Naive thymus-derived CD8-positive, alpha-beta T cell (primary cell): ENCODE measurements at regions not wholly inside any gene's neighbourhood (a gene's known extent, or its start where the extent isn't known, plus 50 kb on each side); places are given as distances from the start of the nearest gene placed in this dataset.
"Not testable (repeated sequence)": the region's sequence is repeated elsewhere in the genome, so short reads cannot be mapped to it uniquely, and the experiment has no call there.

Source experiments
- ATAC-seq, 2 donors: fragments of 150-1000 bp; cut with Tn5 transposase in 1 of 2; sonication (Bioruptor Pico), chemical (Tn5 transposase) in 1 of 2; 1 replicate in 1 of 2; 2 replicates in 1 of 2; pipeline ENCODE4 v1.10.0; 2021; ENCODE audit warnings: mild to moderate bottlenecking in 2 of 2, moderate library complexity in 2 of 2
- POLR2A ChIA-PET: fragments of 350-600 bp; sonication (Branson Sonifier 250); formaldehyde crosslinking; loops from one replicate; lab custom pipeline; 2021; ENCODE audit warnings: antibody characterized with exemption; lab: Charles Lee
- DNase-seq, 10 donors: peaks; one replicate each; pipeline versions ENCODE4 v3.0.0 to v3.0.0-alpha.2; 2020 to 2022
- H3K27ac Mint-ChIP-seq, 10 donors: one replicate each; pipeline ENCODE4 v1.8.0; 2020 to 2022; ENCODE audit warnings: mild to moderate bottlenecking in 10 of 10, mixed read lengths in 10 of 10, moderate library complexity in 4 of 10, inconsistent platforms in 1 of 10
- H3K27me3 Mint-ChIP-seq, 5 donors: one replicate each; pipeline ENCODE4 v1.8.0; 2021 to 2022; ENCODE audit warnings: mixed read lengths in 5 of 5
- H3K36me3 Mint-ChIP-seq, 3 donors: one replicate each; pipeline ENCODE4 v1.8.0; 2020 to 2022; ENCODE audit warnings: mixed read lengths in 3 of 3, mild to moderate bottlenecking in 2 of 3, inconsistent platforms in 1 of 3
- H3K4me1 Mint-ChIP-seq, 4 donors: one replicate each; pipeline ENCODE4 v1.8.0; 2021 to 2022; ENCODE audit warnings: mixed read lengths in 4 of 4
- H3K4me3 Mint-ChIP-seq, 10 donors: one replicate each; pipeline ENCODE4 v1.8.0; 2020 to 2022; ENCODE audit warnings: mild to moderate bottlenecking in 10 of 10, mixed read lengths in 10 of 10, moderate library complexity in 6 of 10, inconsistent platforms in 1 of 10
- H3K9me3 Mint-ChIP-seq, 9 donors: one replicate each; pipeline ENCODE4 v1.8.0; 2020 to 2022; ENCODE audit warnings: mixed read lengths in 9 of 9, mild to moderate bottlenecking in 3 of 9, inconsistent platforms in 1 of 9, moderate library complexity in 1 of 9

DNA sequence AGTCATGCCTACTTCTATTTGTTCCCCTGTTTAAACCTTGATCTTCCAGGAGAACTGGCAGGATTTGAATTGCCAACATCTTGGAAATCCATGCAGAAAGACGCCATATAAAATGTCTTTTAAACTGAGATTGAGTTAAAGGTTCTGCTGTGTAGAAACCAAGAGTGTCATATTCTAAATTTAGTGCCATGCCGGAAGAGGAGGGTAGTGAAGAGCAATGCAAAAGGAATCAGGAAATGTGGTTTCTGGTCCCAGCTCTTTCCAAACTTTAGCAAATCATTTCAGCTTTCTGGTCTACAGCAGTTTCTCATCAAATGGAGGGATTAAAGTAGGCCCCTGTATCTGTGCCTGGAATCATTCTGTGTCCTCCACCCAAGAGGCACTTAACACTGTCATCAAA lies 85.7 kb downstream of the BTG1 start:
- ATAC-seq (no peak), DNase-seq (no peak)
- Mint-ChIP-seq H3K9me3 (peaks cover 0 to 7% (median 0%) of the 10 kb centered on the region in 9 donors), H3K36me3 (peaks cover 0 to 14% (median 0%) of the 10 kb centered on the region in 3 donors), H3K4me3 (peak overlapping the region in 2 of 10 donors; percentile 25 to 55), H3K4me1 (peaks cover 35 to 94% (median 84%) of the 10 kb centered on the region in 4 donors), H3K27me3 (no peaks in the 10 kb centered on the region), H3K27ac (peak overlapping the region in 7 of 10 donors; percentile 16 to 97 (median 81))
- POLR2A ChIA-PET, result interaction anchor here (0.6 kb wide), 1 partner anchor 29 kb away, joined by 3 read pairs; no protein-coding TSS in a partner anchor

- peaks cover 28 to 85% (median 76%) of the 10 kb centered on the region in 4 donors for H3K4me1 Mint-ChIP-seq
- peaks cover 0 to 14% (median 0%) of the 10 kb centered on the region in 3 donors for H3K36me3 Mint-ChIP-seq
- POLR2A ChIA-PET, result interaction anchor here (0.7 to 1.0 kb wide), 3 partner anchors 9 to 26 kb away, joined by 3 to 4 read pairs (median 3); no protein-coding TSS in a partner anchor
- peak overlapping the region in 9 of 10 donors; percentile 23 to 63 (median 37) for H3K4me3 Mint-ChIP-seq
- H3K9me3 Mint-ChIP-seq, result peaks cover 0 to 7% (median 2%) of the 10 kb centered on the region in 9 donors
- DNase-seq (peak in 2 of 10 donors; percentile 28 to 32), ATAC-seq (peak; percentile 51 to 59)
- H3K27ac Mint-ChIP-seq, result peak overlapping the region; percentile 83 to 99 (median 96)
- H3K27me3 Mint-ChIP-seq, result no peaks in the 10 kb centered on the region
These were observed 87.0 kb downstream of the BTG1 start for GRCh38 chr12:92058664-92059063.

DNA sequence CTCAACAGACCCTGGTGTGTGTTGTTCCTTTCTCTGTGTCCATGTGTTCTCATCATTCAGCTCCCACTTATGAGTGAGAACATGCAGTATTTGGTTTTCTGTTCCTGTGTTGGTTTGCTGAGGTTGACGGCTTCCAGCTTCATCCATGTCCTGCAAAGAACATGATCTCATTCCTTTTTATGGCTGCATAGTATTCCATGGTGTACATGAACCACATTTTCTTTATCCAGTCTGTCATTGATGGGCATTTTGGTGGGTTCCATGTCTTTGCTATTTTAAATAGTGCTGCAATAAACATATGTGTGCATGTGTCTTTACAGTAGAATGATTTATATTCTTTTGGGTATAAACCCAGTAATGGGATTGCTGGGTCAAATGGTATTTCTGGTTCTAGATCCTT lies 88.9 kb downstream of the BTG1 start:
- peak overlapping the region; percentile 83 to 99 (median 96) for H3K27ac Mint-ChIP-seq
- H3K36me3 Mint-ChIP-seq, H3K27me3 Mint-ChIP-seq, ATAC-seq, DNase-seq: not testable (repeated sequence)
- peaks cover 0 to 11% (median 2%) of the 10 kb centered on the region in 9 donors for H3K9me3 Mint-ChIP-seq
- POLR2A ChIA-PET, result interaction anchor here (0.7 to 1.9 kb wide), 9 partner anchors 15 to 243 kb away, joined by 3 to 8 read pairs (median 3); partner anchors contain the start of gene BTG1
- H3K4me3 Mint-ChIP-seq, result peak overlapping the region in 6 of 10 donors; percentile 20 to 61 (median 39)
- H3K4me1 Mint-ChIP-seq, result peaks cover 28 to 75% (median 70%) of the 10 kb centered on the region in 4 donors

GRCh38 chr12:92056290-92056689 lies 89.4 kb downstream of the BTG1 start:
- H3K27me3 Mint-ChIP-seq, result no peaks in the 10 kb centered on the region
- peak overlapping the region in 8 of 10 donors; percentile 8 to 87 (median 75) for H3K4me3 Mint-ChIP-seq
- DNase-seq (no peak), ATAC-seq (no peak)
- peaks cover 0 to 11% (median 2%) of the 10 kb centered on the region in 9 donors for H3K9me3 Mint-ChIP-seq
- peak overlapping the region; percentile 84 to 99 (median 96) for H3K27ac Mint-ChIP-seq
- peaks cover 27 to 75% (median 70%) of the 10 kb centered on the region in 4 donors for H3K4me1 Mint-ChIP-seq
- POLR2A ChIA-PET, result interaction anchor here (0.7 to 1.9 kb wide), 10 partner anchors 14 to 243 kb away, joined by 3 to 8 read pairs (median 3); partner anchors contain the start of gene BTG1
- H3K36me3 Mint-ChIP-seq, result peaks cover 0 to 8% (median 0%) of the 10 kb centered on the region in 3 donors

- POLR2A ChIA-PET, result interaction anchor here (0.7 to 2.5 kb wide), 7 partner anchors 14 to 91 kb away, joined by 3 to 8 read pairs (median 3); no protein-coding TSS in a partner anchor
- ATAC-seq (peak; percentile 92 to 96), DNase-seq (peak in 9 of 10 donors; percentile 24 to 82 (median 54))
- Mint-ChIP-seq H3K4me1 (peaks cover 27 to 76% (median 72%) of the 10 kb centered on the region in 4 donors), H3K4me3 (peak overlapping the region; percentile 34 to 87 (median 75)), H3K36me3 (peaks cover 0 to 8% (median 0%) of the 10 kb centered on the region in 3 donors), H3K27ac (peak overlapping the region; percentile 86 to 99 (median 96)), H3K27me3 (no peaks in the 10 kb centered on the region), H3K9me3 (peaks cover 0 to 11% (median 2%) of the 10 kb centered on the region in 9 donors)
These were observed 89.8 kb downstream of the BTG1 start for GRCh38 chr12:92055877-92056276.

DNA sequence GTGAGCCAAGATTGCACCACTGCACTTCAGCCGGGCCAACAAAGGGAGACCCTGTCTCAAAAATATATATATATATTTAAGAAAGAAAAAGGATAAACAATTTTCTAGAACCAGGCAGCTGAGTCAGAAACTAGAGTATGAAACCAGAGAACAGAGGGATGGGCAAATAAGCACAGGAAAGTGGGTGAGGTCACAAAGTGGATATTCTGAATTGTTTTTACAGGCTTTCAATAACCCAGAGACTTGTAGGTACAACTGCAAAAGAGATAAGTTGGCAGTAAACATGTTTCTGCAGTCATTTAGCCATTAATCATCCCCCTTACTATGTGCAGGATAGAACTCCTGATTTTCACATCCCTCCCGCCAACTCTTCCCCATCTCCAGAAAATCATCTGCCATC lies 94.2 kb downstream of the BTG1 start:
- no peak for DNase-seq
- H3K4me1 Mint-ChIP-seq, result peaks cover 29 to 72% (median 62%) of the 10 kb centered on the region in 4 donors
- POLR2A ChIA-PET, result interaction anchor here (0.6 to 1.9 kb wide), 7 partner anchors 9 to 102 kb away, joined by 3 to 7 read pairs (median 3); partner anchors contain the start of gene BTG1

DNA sequence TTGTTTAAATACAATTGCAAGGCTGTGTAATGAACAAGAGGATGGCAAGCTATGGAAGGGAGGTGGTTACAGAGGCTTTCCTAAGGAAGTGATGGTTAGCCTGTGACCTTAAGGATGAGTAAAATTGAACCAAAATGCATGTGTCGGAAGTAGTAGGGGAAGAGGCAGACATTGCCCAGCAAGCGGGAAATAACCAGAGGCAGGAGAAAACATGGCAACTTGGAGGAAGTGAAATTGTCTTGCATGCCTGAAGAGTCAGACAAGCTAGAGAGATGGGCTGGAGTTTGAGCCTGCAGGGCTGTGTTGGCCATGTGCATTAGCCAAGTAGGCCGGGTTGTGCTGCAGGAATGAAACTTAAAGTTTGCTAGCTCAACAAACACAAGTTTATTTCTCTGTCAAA lies 96.2 kb downstream of the BTG1 start:
- ATAC-seq (no peak), DNase-seq (no peak)
- Mint-ChIP-seq H3K4me3 (no peak overlapping the region), H3K27ac (peak overlapping the region in 4 of 10 donors; percentile 1 to 68 (median 39)), H3K4me1 (peaks cover 23 to 65% (median 59%) of the 10 kb centered on the region in 4 donors), H3K36me3 (peaks cover 0 to 7% (median 4%) of the 10 kb centered on the region in 3 donors), H3K27me3 (no peaks in the 10 kb centered on the region), H3K9me3 (peaks cover 0 to 11% (median 1%) of the 10 kb centered on the region in 9 donors)
- POLR2A ChIA-PET, result interaction anchor here (1.0 to 1.8 kb wide), 2 partner anchors 19 to 95 kb away, joined by 3 to 7 read pairs; no protein-coding TSS in a partner anchor

More for the DNA sequence above, 94.2 kb downstream of the BTG1 start:
- peaks cover 0 to 6% (median 4%) of the 10 kb centered on the region in 3 donors for H3K36me3 Mint-ChIP-seq
- peaks cover 0 to 11% (median 2%) of the 10 kb centered on the region in 9 donors for H3K9me3 Mint-ChIP-seq
- ATAC-seq, result no peak
- H3K4me3 Mint-ChIP-seq, result peak overlapping the region in 3 of 10 donors; percentile 0 to 71 (median 52)
- no peaks in the 10 kb centered on the region for H3K27me3 Mint-ChIP-seq
- peak overlapping the region in 9 of 10 donors; percentile 5 to 94 (median 55) for H3K27ac Mint-ChIP-seq

DNA sequence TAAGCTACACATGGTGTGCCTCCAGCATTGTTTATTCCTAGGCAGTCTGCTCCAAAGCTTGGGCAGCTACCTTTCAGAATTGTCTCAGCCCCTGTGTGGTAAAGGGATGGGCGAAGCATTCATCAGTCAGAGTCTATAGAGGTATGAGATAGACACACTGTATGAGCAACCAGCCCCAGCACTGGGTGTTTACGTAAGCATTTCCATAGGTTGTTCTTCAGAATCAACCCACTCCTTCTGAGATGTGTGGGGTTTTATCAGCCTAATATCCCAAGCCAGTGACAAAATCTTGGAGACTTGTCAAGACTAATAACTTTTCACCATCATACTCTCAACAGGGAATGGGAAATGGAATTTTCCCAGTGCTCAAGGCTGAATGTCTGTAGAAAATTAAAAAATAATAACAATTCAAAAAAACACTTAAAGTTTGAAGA lies 98.2 kb downstream of the BTG1 start:
- no peaks in the 10 kb centered on the region for H3K27me3 Mint-ChIP-seq
- H3K4me3 Mint-ChIP-seq, result peak overlapping the region; percentile 31 to 78 (median 72)
- no peak for DNase-seq
- POLR2A ChIA-PET, result interaction anchor here (0.5 to 2.1 kb wide), 5 partner anchors 13 to 170 kb away, joined by 4 to 11 read pairs (median 5); partner anchors contain the start of gene BTG1
- peaks cover 0 to 13% (median 7%) of the 10 kb centered on the region in 3 donors for H3K36me3 Mint-ChIP-seq
- H3K27ac Mint-ChIP-seq, result peak overlapping the region; percentile 64 to 95 (median 89)
- ATAC-seq, result peak; percentile 72 to 84
- peaks cover 0 to 11% (median 0%) of the 10 kb centered on the region in 9 donors for H3K9me3 Mint-ChIP-seq
- H3K4me1 Mint-ChIP-seq, result peaks cover 21 to 73% (median 69%) of the 10 kb centered on the region in 4 donors

DNA sequence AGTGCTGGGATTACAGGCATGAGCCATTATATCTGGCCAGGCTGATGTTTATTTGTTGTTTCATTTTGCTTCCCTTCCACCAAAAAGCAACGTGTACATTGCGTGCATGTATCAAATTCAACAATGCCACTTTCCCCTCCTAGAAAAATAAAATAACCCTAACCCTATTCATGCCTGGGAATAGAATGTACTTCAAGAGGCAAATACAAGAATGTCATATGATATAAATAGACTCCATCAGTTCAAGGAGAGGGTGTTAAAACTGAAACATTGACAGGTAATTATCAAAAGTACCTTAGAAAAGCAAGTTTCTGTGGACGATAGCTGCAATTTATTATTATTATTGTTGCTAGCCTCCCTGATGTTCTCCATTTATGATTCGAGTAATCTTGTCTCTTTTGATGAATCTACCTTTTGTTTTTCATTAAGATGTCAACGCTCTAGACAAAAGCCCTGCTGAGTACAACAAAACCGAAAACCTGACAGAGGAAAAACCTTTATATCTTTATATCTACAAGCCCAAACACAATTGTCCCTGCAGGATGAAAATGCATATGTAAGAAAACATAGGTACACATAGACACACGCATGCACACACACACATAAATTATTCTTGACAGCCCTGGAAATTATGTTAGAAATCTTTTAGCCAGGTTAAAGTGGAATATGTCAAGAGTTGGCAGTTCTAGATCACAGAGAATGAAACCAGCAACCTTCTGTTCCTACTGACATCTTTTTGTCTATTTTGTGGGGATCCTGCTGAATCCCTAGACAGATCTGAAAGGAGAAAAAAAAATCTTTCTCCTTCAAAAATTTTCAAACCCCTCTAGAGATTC lies 98.9 kb downstream of the BTG1 start:
- H3K27me3 Mint-ChIP-seq, result no peaks in the 10 kb centered on the region
- POLR2A ChIA-PET, result interaction anchor here (1.1 to 2.1 kb wide), 4 partner anchors 12 to 170 kb away, joined by 4 to 11 read pairs (median 6); partner anchors contain the start of gene BTG1
- peaks cover 0 to 13% (median 7%) of the 10 kb centered on the region in 3 donors for H3K36me3 Mint-ChIP-seq
- H3K4me1 Mint-ChIP-seq, result peaks cover 24 to 74% (median 69%) of the 10 kb centered on the region in 4 donors
- ATAC-seq, result peak; percentile 39 to 45
- peaks cover 0 to 15% (median 0%) of the 10 kb centered on the region in 9 donors for H3K9me3 Mint-ChIP-seq
- peak overlapping the region; percentile 31 to 78 (median 72) for H3K4me3 Mint-ChIP-seq
- DNase-seq, result no peak
- peak overlapping the region; percentile 64 to 95 (median 89) for H3K27ac Mint-ChIP-seq

GRCh38 chr12:92045852-92046251 lies 99.8 kb downstream of the BTG1 start:
- H3K27ac Mint-ChIP-seq, result peak overlapping the region in 9 of 10 donors; percentile 11 to 95 (median 81)
- POLR2A ChIA-PET, result interaction anchor here (0.7 kb wide), 1 partner anchor 447 kb away, joined by 4 read pairs; no protein-coding TSS in a partner anchor
- peaks cover 0 to 13% (median 7%) of the 10 kb centered on the region in 3 donors for H3K36me3 Mint-ChIP-seq
- no peaks in the 10 kb centered on the region for H3K27me3 Mint-ChIP-seq
- ATAC-seq, result no peak
- no peak for DNase-seq
- peaks cover 0 to 15% (median 0%) of the 10 kb centered on the region in 9 donors for H3K9me3 Mint-ChIP-seq
- peak overlapping the region in 4 of 10 donors; percentile 8 to 72 (median 50) for H3K4me3 Mint-ChIP-seq
- peaks cover 24 to 74% (median 68%) of the 10 kb centered on the region in 4 donors for H3K4me1 Mint-ChIP-seq

- POLR2A ChIA-PET, result interaction anchor here (1.0 to 1.7 kb wide), 3 partner anchors 9 to 101 kb away, joined by 3 to 5 read pairs (median 3); partner anchors contain the start of gene BTG1
- peaks cover 22 to 75% (median 73%) of the 10 kb centered on the region in 4 donors for H3K4me1 Mint-ChIP-seq
- peak overlapping the region in 6 of 10 donors; percentile 29 to 81 (median 42) for H3K27ac Mint-ChIP-seq
These were observed 101.2 kb downstream of the BTG1 start for GRCh38 chr12:92044435-92044834.

More at GRCh38 chr12:92044435-92044834, 101.2 kb downstream of the BTG1 start:
- peak overlapping the region in 1 of 10 donors; percentile 45 for H3K4me3 Mint-ChIP-seq
- ATAC-seq (no peak), DNase-seq (no peak)
- H3K27me3 Mint-ChIP-seq, result no peaks in the 10 kb centered on the region
- peaks cover 0 to 15% (median 0%) of the 10 kb centered on the region in 9 donors for H3K9me3 Mint-ChIP-seq
- H3K36me3 Mint-ChIP-seq, result peaks cover 0 to 12% (median 2%) of the 10 kb centered on the region in 3 donors
